ENCODE measurements at regions not wholly inside any gene's neighbourhood (a gene's known extent, or its start where the extent isn't known, plus 50 kb on each side); places are given as distances from the start of the nearest gene placed in this dataset.
A peak's percentile ranks its signal among the peaks of the same experiment; 100 is the strongest.

- Histone ChIP-seq H3K18ac (ENCODE audit: extremely low read depth, low read length) (no peak overlapping the region), H3K9ac (replicated peaks in 1 of 4; ENCODE audit: extremely low read depth in 1 of 4, low read depth in 3 of 4, low read length in 3 of 4) (no peak overlapping the region), H3K27me3 (replicated peaks in 1 of 4; ENCODE audit: control insufficient read depth in 3 of 4, extremely low read depth in 1 of 4, insufficient read depth in 3 of 4, low read length in 3 of 4) (no peaks in the 10 kb centered on the region), H4K20me1 (replicated peaks in 1 of 2; ENCODE audit: control insufficient read depth in 1 of 2, insufficient read depth in 2 of 2, low read length in 2 of 2) (no peaks in the 10 kb centered on the region), H3K4me1 (replicated peaks in 1 of 4; ENCODE audit: control insufficient read depth in 3 of 4, insufficient read depth in 4 of 4, low read length in 3 of 4) (peaks cover 2 to 21% (median 13%) of the 10 kb centered on the region in 4 experiments), H4K5ac (ENCODE audit: insufficient read length, low read depth, low read length) (no peak overlapping the region), H2BK5ac (ENCODE audit: low read depth, low read length) (no peak overlapping the region), H3K4ac (replicated peaks; ENCODE audit: insufficient read length, low read depth, low read length) (no peak overlapping the region), H2AFZ (ENCODE audit: low read length) (no peak overlapping the region), H3K23ac (ENCODE audit: insufficient read length) (no peak overlapping the region), H3K4me3 (ENCODE audit: extremely low read depth in 1 of 4, insufficient read depth in 2 of 4, low read depth in 3 of 4, low read length in 4 of 4) (no peak overlapping the region), H3K23me2 (ENCODE audit: low read depth, low read length) (peaks cover 4% of the 10 kb centered on the region; the same call in 1 of the 2 replicates), H3K36me3 (ENCODE audit: control insufficient read depth in 2 of 4, insufficient read depth in 4 of 4, low read length in 3 of 4) (no peaks in the 10 kb centered on the region), H3K79me1 (ENCODE audit: low read depth, low read length) (no peaks in the 10 kb centered on the region), H2BK20ac (ENCODE audit: low read length) (no peak overlapping the region), H2BK120ac (replicated peaks; ENCODE audit: low read depth, low read length) (no peak overlapping the region), H3K56ac (replicated peaks; ENCODE audit: insufficient read length, low read depth, low read length) (no peak overlapping the region), H2BK15ac (ENCODE audit: low read length) (0 out of 2 replicates have a peak overlapping the region, but pooled peaks have one; percentile 5), H3K14ac (ENCODE audit: insufficient read length) (no peak overlapping the region), H3K27ac (ENCODE audit: low read depth, low read length) (no peak overlapping the region), H4K8ac (ENCODE audit: extremely low read depth, insufficient read depth, low read length) (no peak overlapping the region), H3K9me3 (ENCODE audit: insufficient read depth in 2 of 2, low read depth in 1 of 2, low read length in 1 of 2) (no peaks in the 10 kb centered on the region), H4K91ac (replicated peaks; ENCODE audit: insufficient read length, low read length) (no peak overlapping the region), H3K4me2 (ENCODE audit: insufficient read depth in 1 of 2, low read depth in 2 of 2, low read length in 2 of 2) (no peak overlapping the region), H3K79me2 (ENCODE audit: control insufficient read depth in 1 of 2, insufficient read depth in 2 of 2, low read length in 2 of 2) (no peaks in the 10 kb centered on the region), H2BK12ac (ENCODE audit: low read depth, low read length) (no peak overlapping the region; the same call in 1 of the 2 replicates), H2AK5ac (ENCODE audit: low read depth, low read length) (no peak overlapping the region)
- FAIRE-seq (no peak), DNase-seq (ENCODE audit: low read depth in 1 of 2, low spot score in 2 of 2) (no peak)
- POLR2A ChIA-PET (ENCODE audit: partially characterized antibody): interaction anchor here (0.7 kb wide), 1 partner anchor 390 kb away, joined by 3 read pairs; no protein-coding TSS in a partner anchor
- CTCF ChIA-PET (ENCODE audit: partially characterized antibody): interaction anchor here (0.9 to 1.4 kb wide), 3 partner anchors 12 to 65 kb away, joined by 3 to 4 read pairs (median 3); no protein-coding TSS in a partner anchor
- 95% methylated on average over 3 of the region's 3 CpGs; no CpG with 5 or more reads in 1 of the 2 experiments for WGBS, 2 experiments (ENCODE audit: extremely low coverage in 1 of 2, insufficient coverage in 1 of 2, insufficient read length in 1 of 2, insufficient replicate concordance in 2 of 2, low coverage in 1 of 2, low lambda C conversion rate in 2 of 2, missing lambda C conversion rate in 1 of 2)
- no peak for TF ChIP-seq RAD21 (IDR thresholded peaks at IDR 0.05 in 1 of 2, conservative IDR thresholded peaks at IDR 0.05 in 1 of 2; ENCODE audit: low read depth in 2 of 2, low read length in 2 of 2)
- no peak for TF ChIP-seq TAF1 (IDR thresholded peaks at IDR 0.05; ENCODE audit: low read depth, low read length)
- no peak for TF ChIP-seq JUND (IDR thresholded peaks at IDR 0.05; ENCODE audit: low read length)
- TF ChIP-seq POLR2AphosphoS5 (IDR thresholded peaks at IDR 0.05; ENCODE audit: low read depth, low read length): no peak
- TF ChIP-seq SUZ12 (IDR thresholded peaks at IDR 0.05; ENCODE audit: low read length): no peak
- no peak for TF ChIP-seq BCL11A (IDR thresholded peaks at IDR 0.05; ENCODE audit: low read depth in 2 of 2, low read length in 2 of 2)
- TF ChIP-seq YY1 (IDR thresholded peaks at IDR 0.05; ENCODE audit: low read depth, low read length): no peak
- no peak for TF ChIP-seq USF2 (IDR thresholded peaks at IDR 0.05; ENCODE audit: low read length)
- TF ChIP-seq EP300 (IDR thresholded peaks at IDR 0.05; ENCODE audit: borderline replicate concordance in 1 of 2, low read depth in 2 of 2, low read length in 2 of 2): no peak
- TF ChIP-seq JUN (IDR thresholded peaks at IDR 0.05; ENCODE audit: low read depth, low read length): no peak
- TF ChIP-seq SIRT6 (IDR thresholded peaks at IDR 0.05; ENCODE audit: low read length): no peak
- TF ChIP-seq TCF12 (IDR thresholded peaks at IDR 0.05; ENCODE audit: low read depth, low read length): no peak
- no peak for TF ChIP-seq NANOG (IDR thresholded peaks at IDR 0.05; ENCODE audit: insufficient read depth, low read depth, low read length, poor library complexity, severe bottlenecking)
- no peak for TF ChIP-seq MAFK (IDR thresholded peaks at IDR 0.05; ENCODE audit: low read depth, low read length)
Observed at GRCh38 chr22:27413702-27414101, 387.9 kb downstream of the MN1 start.

Data from H1 (cell line).